ENCODE measurements at regions not wholly inside any gene's neighbourhood (a gene's known extent, or its start where the extent isn't known, plus 50 kb on each side); places are given as distances from the start of the nearest gene placed in this dataset.

- DNase-seq (ENCODE audit: low read depth, low spot score) (no peak), FAIRE-seq (no peak)
- Histone ChIP-seq H3K27ac (ENCODE audit: control insufficient read depth, insufficient read depth, low read length) (no peak overlapping the region), H4K20me1 (ENCODE audit: control insufficient read depth, extremely low read depth, insufficient read depth, low read length) (no peaks in the 10 kb centered on the region), H3K9ac (ENCODE audit: control insufficient read depth, extremely low read depth, insufficient read depth, low read length) (no peak overlapping the region), H3K27me3 (ENCODE audit: control insufficient read depth, extremely low read depth, insufficient read depth, low read length) (no peaks in the 10 kb centered on the region), H2AFZ (ENCODE audit: control insufficient read depth, low read length) (no peak overlapping the region), H3K36me3 (ENCODE audit: control insufficient read depth in 2 of 2, extremely low read depth in 1 of 2, insufficient read depth in 2 of 2, low read length in 2 of 2) (no peaks in the 10 kb centered on the region), H3K9me3 (ENCODE audit: control insufficient read depth, low read depth, low read length) (no peaks in the 10 kb centered on the region), H3K4me3 (ENCODE audit: control insufficient read depth in 2 of 3, extremely low read depth in 1 of 3, insufficient read depth in 2 of 3, low read depth in 1 of 3, low read length in 3 of 3) (no peak overlapping the region), H3K4me2 (ENCODE audit: control insufficient read depth, extremely low read depth, insufficient read depth, low read depth, low read length) (no peak overlapping the region), H3K79me2 (ENCODE audit: control insufficient read depth, insufficient read depth, low read length) (no peaks in the 10 kb centered on the region), H3K4me1 (ENCODE audit: control insufficient read depth, extremely low read depth, insufficient read depth, low read length) (no peaks in the 10 kb centered on the region), H3K9me1 (ENCODE audit: control insufficient read depth, extremely low read depth, insufficient read depth, low read length) (no peaks in the 10 kb centered on the region)
- dilution Hi-C loops (cut with MboI; ENCODE audit: extremely low pct_ligation_motif_present, low sequenced_read_pairs), result no loop called here
- TF ChIP-seq EZH2 (IDR thresholded peaks at IDR 0.05; ENCODE audit: low read length) (no peak), CTCF (optimal IDR thresholded peaks at IDR 0.05 in 1 of 3, IDR thresholded peaks at IDR 0.05 in 1 of 3, conservative IDR thresholded peaks at IDR 0.05 in 1 of 3; ENCODE audit: extremely low read depth in 1 of 3, insufficient read depth in 2 of 3, low read length in 3 of 3) (no peak)
Observed at GRCh38 chr6:79784395-79784753, 153.2 kb downstream of the SH3BGRL2 start.

- no peaks in the 10 kb centered on the region for H4K20me1 ChIP-seq (ENCODE audit: control insufficient read depth, extremely low read depth, insufficient read depth, low read length)
- no peak overlapping the region for H2AFZ ChIP-seq (ENCODE audit: control insufficient read depth, low read length)
- H3K27me3 ChIP-seq (ENCODE audit: control insufficient read depth, extremely low read depth, insufficient read depth, low read length), result no peaks in the 10 kb centered on the region
- no peaks in the 10 kb centered on the region for H3K36me3 ChIP-seq (ENCODE audit: control insufficient read depth in 2 of 2, extremely low read depth in 1 of 2, insufficient read depth in 2 of 2, low read length in 2 of 2)
- H3K4me2 ChIP-seq (ENCODE audit: control insufficient read depth, extremely low read depth, insufficient read depth, low read depth, low read length), result no peak overlapping the region
- no peak overlapping the region for H3K4me3 ChIP-seq (ENCODE audit: control insufficient read depth in 2 of 3, extremely low read depth in 1 of 3, insufficient read depth in 2 of 3, low read depth in 1 of 3, low read length in 3 of 3)
- H3K27ac ChIP-seq (ENCODE audit: control insufficient read depth, insufficient read depth, low read length), result no peak overlapping the region
- H3K9me1 ChIP-seq (ENCODE audit: control insufficient read depth, extremely low read depth, insufficient read depth, low read length), result no peaks in the 10 kb centered on the region
- no peaks in the 10 kb centered on the region for H3K4me1 ChIP-seq (ENCODE audit: control insufficient read depth, extremely low read depth, insufficient read depth, low read length)
- no peak for DNase-seq (ENCODE audit: low read depth, low spot score)
- no peak for TF ChIP-seq EZH2 (IDR thresholded peaks at IDR 0.05; ENCODE audit: low read length)
- no peak for TF ChIP-seq CTCF (optimal IDR thresholded peaks at IDR 0.05 in 1 of 3, IDR thresholded peaks at IDR 0.05 in 1 of 3, conservative IDR thresholded peaks at IDR 0.05 in 1 of 3; ENCODE audit: extremely low read depth in 1 of 3, insufficient read depth in 2 of 3, low read length in 3 of 3)
- H3K9me3 ChIP-seq (ENCODE audit: control insufficient read depth, low read depth, low read length), result no peaks in the 10 kb centered on the region
- dilution Hi-C loops (cut with MboI; ENCODE audit: extremely low pct_ligation_motif_present, low sequenced_read_pairs), result no loop called here
- no peak overlapping the region for H3K9ac ChIP-seq (ENCODE audit: control insufficient read depth, extremely low read depth, insufficient read depth, low read length)
- no peak for FAIRE-seq
- no peaks in the 10 kb centered on the region for H3K79me2 ChIP-seq (ENCODE audit: control insufficient read depth, insufficient read depth, low read length)
Observed at GRCh38 chr6:79783670-79784394, 152.7 kb downstream of the SH3BGRL2 start.

Measured in keratinocyte (primary cell).